ENCODE measurements at regions not wholly inside any gene's neighbourhood (a gene's known extent, or its start where the extent isn't known, plus 50 kb on each side); places are given as distances from the start of the nearest gene placed in this dataset.

DNA sequence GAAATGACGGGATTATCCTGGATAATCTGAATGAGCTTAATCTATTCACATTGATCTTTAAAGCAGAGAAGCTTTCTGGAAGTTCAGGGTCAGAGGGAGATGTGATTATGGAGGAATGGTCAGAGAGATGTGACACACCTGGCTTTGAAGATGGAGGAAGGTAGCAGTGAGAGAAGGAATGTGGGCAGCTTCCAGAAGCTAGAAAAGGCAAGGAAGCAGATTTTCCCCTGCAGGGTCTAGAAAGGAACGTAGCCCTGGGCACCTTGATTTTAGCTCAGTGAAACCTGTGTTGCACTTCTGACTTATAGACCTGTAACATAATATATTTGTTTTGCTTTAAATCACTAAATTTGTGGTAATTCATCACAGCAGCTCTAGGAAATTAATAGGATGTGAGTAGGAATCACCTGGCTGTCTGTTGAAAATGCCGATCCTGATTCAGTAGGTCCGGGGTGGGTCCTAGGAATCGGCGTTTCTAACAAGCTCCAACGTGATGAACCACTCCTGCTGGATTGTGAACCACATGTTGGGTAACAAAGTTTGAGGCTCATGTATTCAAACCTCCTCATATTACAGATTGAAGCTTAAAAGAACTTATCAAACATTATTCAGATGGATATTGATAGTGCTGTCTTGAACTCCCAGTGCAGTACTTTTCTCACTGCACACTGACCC is 157.0 kb downstream of the GJA1 start:
- TF ChIP-seq, protein P1, sequence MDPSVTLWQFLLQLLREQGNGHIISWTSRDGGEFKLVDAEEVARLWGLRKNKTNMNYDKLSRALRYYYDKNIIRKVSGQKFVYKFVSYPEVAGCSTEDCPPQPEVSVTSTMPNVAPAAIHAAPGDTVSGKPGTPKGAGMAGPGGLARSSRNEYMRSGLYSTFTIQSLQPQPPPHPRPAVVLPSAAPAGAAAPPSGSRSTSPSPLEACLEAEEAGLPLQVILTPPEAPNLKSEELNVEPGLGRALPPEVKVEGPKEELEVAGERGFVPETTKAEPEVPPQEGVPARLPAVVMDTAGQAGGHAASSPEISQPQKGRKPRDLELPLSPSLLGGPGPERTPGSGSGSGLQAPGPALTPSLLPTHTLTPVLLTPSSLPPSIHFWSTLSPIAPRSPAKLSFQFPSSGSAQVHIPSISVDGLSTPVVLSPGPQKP (IDR thresholded peaks at IDR 0.05; ENCODE audit: low read depth, low read length) = no peak
- TF ChIP-seq ESRRA (IDR thresholded peaks at IDR 0.05; ENCODE audit: low read length) (no peak), JUND (IDR thresholded peaks at IDR 0.05; ENCODE audit: low read depth, low read length) (no peak), EGR1 (IDR thresholded peaks at IDR 0.05; ENCODE audit: borderline replicate concordance in 1 of 2, low read depth in 2 of 2, low read length in 2 of 2) (no peak), EP300 (IDR thresholded peaks at IDR 0.05; ENCODE audit: borderline replicate concordance in 1 of 2, control insufficient read depth in 1 of 2, low read depth in 2 of 2, low read length in 2 of 2) (no peak), BMI1 (IDR thresholded peaks at IDR 0.05; ENCODE audit: borderline replicate concordance) (no peak), POLR2A (IDR thresholded peaks at IDR 0.05; ENCODE audit: low read depth, low read length) (no peak), TCF12 (IDR thresholded peaks at IDR 0.05; ENCODE audit: low read depth, low read length) (no peak), MXI1 (IDR thresholded peaks at IDR 0.05; ENCODE audit: low read depth, low read length) (no peak), SIX5 (IDR thresholded peaks at IDR 0.05; ENCODE audit: low read depth, low read length, severe bottlenecking) (no peak), SMAD1 (IDR thresholded peaks at IDR 0.05; ENCODE audit: low read depth, partially characterized antibody) (no peak)
- TF ChIP-seq, protein P2, sequence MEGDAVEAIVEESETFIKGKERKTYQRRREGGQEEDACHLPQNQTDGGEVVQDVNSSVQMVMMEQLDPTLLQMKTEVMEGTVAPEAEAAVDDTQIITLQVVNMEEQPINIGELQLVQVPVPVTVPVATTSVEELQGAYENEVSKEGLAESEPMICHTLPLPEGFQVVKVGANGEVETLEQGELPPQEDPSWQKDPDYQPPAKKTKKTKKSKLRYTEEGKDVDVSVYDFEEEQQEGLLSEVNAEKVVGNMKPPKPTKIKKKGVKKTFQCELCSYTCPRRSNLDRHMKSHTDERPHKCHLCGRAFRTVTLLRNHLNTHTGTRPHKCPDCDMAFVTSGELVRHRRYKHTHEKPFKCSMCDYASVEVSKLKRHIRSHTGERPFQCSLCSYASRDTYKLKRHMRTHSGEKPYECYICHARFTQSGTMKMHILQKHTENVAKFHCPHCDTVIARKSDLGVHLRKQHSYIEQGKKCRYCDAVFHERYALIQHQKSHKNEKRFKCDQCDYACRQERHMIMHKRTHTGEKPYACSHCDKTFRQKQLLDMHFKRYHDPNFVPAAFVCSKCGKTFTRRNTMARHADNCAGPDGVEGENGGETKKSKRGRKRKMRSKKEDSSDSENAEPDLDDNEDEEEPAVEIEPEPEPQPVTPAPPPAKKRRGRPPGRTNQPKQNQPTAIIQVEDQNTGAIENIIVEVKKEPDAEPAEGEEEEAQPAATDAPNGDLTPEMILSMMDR (IDR thresholded peaks at IDR 0.05 in 2 of 3, conservative IDR thresholded peaks at IDR 0.05 in 1 of 3; ENCODE audit: control insufficient read depth in 2 of 3, extremely low read depth in 1 of 3, insufficient read depth in 1 of 3, low read depth in 3 of 3, low read length in 3 of 3) = no peak
- TF ChIP-seq, protein P3, sequence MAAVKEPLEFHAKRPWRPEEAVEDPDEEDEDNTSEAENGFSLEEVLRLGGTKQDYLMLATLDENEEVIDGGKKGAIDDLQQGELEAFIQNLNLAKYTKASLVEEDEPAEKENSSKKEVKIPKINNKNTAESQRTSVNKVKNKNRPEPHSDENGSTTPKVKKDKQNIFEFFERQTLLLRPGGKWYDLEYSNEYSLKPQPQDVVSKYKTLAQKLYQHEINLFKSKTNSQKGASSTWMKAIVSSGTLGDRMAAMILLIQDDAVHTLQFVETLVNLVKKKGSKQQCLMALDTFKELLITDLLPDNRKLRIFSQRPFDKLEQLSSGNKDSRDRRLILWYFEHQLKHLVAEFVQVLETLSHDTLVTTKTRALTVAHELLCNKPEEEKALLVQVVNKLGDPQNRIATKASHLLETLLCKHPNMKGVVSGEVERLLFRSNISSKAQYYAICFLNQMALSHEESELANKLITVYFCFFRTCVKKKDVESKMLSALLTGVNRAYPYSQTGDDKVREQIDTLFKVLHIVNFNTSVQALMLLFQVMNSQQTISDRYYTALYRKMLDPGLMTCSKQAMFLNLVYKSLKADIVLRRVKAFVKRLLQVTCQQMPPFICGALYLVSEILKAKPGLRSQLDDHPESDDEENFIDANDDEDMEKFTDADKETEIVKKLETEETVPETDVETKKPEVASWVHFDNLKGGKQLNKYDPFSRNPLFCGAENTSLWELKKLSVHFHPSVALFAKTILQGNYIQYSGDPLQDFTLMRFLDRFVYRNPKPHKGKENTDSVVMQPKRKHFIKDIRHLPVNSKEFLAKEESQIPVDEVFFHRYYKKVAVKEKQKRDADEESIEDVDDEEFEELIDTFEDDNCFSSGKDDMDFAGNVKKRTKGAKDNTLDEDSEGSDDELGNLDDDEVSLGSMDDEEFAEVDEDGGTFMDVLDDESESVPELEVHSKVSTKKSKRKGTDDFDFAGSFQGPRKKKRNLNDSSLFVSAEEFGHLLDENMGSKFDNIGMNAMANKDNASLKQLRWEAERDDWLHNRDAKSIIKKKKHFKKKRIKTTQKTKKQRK (IDR thresholded peaks at IDR 0.05; ENCODE audit: low read depth, low read length) = no peak
- TF ChIP-seq, protein P4, sequence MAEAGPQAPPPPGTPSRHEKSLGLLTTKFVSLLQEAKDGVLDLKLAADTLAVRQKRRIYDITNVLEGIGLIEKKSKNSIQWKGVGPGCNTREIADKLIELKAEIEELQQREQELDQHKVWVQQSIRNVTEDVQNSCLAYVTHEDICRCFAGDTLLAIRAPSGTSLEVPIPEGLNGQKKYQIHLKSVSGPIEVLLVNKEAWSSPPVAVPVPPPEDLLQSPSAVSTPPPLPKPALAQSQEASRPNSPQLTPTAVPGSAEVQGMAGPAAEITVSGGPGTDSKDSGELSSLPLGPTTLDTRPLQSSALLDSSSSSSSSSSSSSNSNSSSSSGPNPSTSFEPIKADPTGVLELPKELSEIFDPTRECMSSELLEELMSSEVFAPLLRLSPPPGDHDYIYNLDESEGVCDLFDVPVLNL (IDR thresholded peaks at IDR 0.05; ENCODE audit: low read depth, low read length) = no peak

Data from GM12878 (cell line).